ENCODE measurements at regions not wholly inside any gene's neighbourhood (a gene's known extent, or its start where the extent isn't known, plus 50 kb on each side); places are given as distances from the start of the nearest gene placed in this dataset.

DNA sequence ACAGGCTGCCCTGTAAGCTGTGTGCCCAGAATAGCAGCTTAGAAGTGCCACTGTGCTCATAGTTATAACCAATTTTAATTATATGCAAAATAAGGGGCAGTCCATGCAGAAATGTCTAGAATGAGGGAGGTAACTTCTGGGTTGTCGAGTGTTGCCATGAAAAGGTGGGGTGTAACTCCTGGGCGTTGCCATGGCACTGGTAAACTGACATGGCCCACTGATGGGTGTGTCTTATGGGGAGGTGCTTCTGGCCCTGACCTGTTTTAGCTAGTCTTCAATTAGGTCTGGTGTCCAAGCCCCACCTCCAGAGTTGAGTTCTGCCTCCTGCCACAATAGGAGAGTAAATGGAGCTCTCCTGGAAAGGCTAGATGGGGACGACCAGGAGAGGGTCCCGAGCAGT lies 120.6 kb downstream of the SALL1 start:
- H4K8ac ChIP-seq (ENCODE audit: extremely low read depth, insufficient read depth, low read length): no peak overlapping the region
- ChIA-PET CTCF (ENCODE audit: partially characterized antibody) (interaction anchor here (0.9 kb wide), 1 partner anchor 12 kb away, joined by 3 read pairs; no protein-coding TSS in a partner anchor), POLR2A (ENCODE audit: partially characterized antibody) (interaction anchor here (0.8 kb wide), 1 partner anchor 8 kb away, joined by 3 read pairs; no protein-coding TSS in a partner anchor)
- H3K14ac ChIP-seq (ENCODE audit: insufficient read length): no peak overlapping the region
- H3K36me3 ChIP-seq (ENCODE audit: control insufficient read depth in 2 of 4, insufficient read depth in 4 of 4, low read length in 3 of 4): no peaks in the 10 kb centered on the region
- H2AFZ ChIP-seq (ENCODE audit: low read length): no peak overlapping the region
- FAIRE-seq: no peak
- no peak for DNase-seq (ENCODE audit: low read depth in 1 of 2, low spot score in 2 of 2)
- no peak overlapping the region for H2BK5ac ChIP-seq (ENCODE audit: low read depth, low read length)
- 89% methylated on average over 4 of the region's 4 CpGs; no CpG with 5 or more reads in 1 of the 2 experiments for WGBS, 2 experiments (ENCODE audit: extremely low coverage in 1 of 2, insufficient coverage in 1 of 2, insufficient read length in 1 of 2, insufficient replicate concordance in 2 of 2, low coverage in 1 of 2, low lambda C conversion rate in 2 of 2, missing lambda C conversion rate in 1 of 2)
- no peak overlapping the region for H3K9ac ChIP-seq (replicated peaks in 1 of 4; ENCODE audit: extremely low read depth in 1 of 4, low read depth in 3 of 4, low read length in 3 of 4)
- no peak overlapping the region for H3K4me3 ChIP-seq (ENCODE audit: extremely low read depth in 1 of 4, insufficient read depth in 2 of 4, low read depth in 3 of 4, low read length in 4 of 4)
- no peak overlapping the region for H4K91ac ChIP-seq (replicated peaks; ENCODE audit: insufficient read length, low read length)
- no peaks in the 10 kb centered on the region for H3K79me2 ChIP-seq (ENCODE audit: control insufficient read depth in 1 of 2, insufficient read depth in 2 of 2, low read length in 2 of 2)
- TF ChIP-seq TAF1 (IDR thresholded peaks at IDR 0.05; ENCODE audit: low read depth, low read length) (no peak), KDM5A (IDR thresholded peaks at IDR 0.05; ENCODE audit: low read length) (no peak), EZH2 (IDR thresholded peaks at IDR 0.05; ENCODE audit: low read depth, low read length, severe bottlenecking) (no peak), POLR2A (IDR thresholded peaks at IDR 0.05; ENCODE audit: control extremely low read depth in 1 of 2, low read depth in 2 of 2, low read length in 2 of 2) (no peak)
- H3K18ac ChIP-seq (ENCODE audit: extremely low read depth, low read length): no peak overlapping the region
- no peak overlapping the region for H2BK120ac ChIP-seq (replicated peaks; ENCODE audit: low read depth, low read length)
- H3K27ac ChIP-seq (ENCODE audit: low read depth, low read length): no peak overlapping the region
- H3K4me2 ChIP-seq (ENCODE audit: insufficient read depth in 1 of 2, low read depth in 2 of 2, low read length in 2 of 2): no peak overlapping the region
- H3K79me1 ChIP-seq (ENCODE audit: low read depth, low read length): no peaks in the 10 kb centered on the region
- no peak overlapping the region for H3K23ac ChIP-seq (ENCODE audit: insufficient read length)
- H2BK20ac ChIP-seq (ENCODE audit: low read length): no peak overlapping the region
- peaks cover 0 to 6% (median 3%) of the 10 kb centered on the region in 4 experiments; a peak in 3 of 7 replicates for H3K4me1 ChIP-seq (replicated peaks in 1 of 4; ENCODE audit: control insufficient read depth in 3 of 4, insufficient read depth in 4 of 4, low read length in 3 of 4)
- no peaks in the 10 kb centered on the region for H3K9me3 ChIP-seq (ENCODE audit: insufficient read depth in 2 of 2, low read depth in 1 of 2, low read length in 1 of 2)
- H2AK5ac ChIP-seq (ENCODE audit: low read depth, low read length): no peak overlapping the region
- no peak overlapping the region for H3K4ac ChIP-seq (replicated peaks; ENCODE audit: insufficient read length, low read depth, low read length)
- H2BK15ac ChIP-seq (ENCODE audit: low read length): no peak overlapping the region
- H3K27me3 ChIP-seq (replicated peaks in 1 of 4; ENCODE audit: control insufficient read depth in 3 of 4, extremely low read depth in 1 of 4, insufficient read depth in 3 of 4, low read length in 3 of 4): no peaks in the 10 kb centered on the region
- no peak overlapping the region for H3K56ac ChIP-seq (replicated peaks; ENCODE audit: insufficient read length, low read depth, low read length)
- H2BK12ac ChIP-seq (ENCODE audit: low read depth, low read length): no peak overlapping the region
- H4K5ac ChIP-seq (ENCODE audit: insufficient read length, low read depth, low read length): no peak overlapping the region
- H4K20me1 ChIP-seq (replicated peaks in 1 of 2; ENCODE audit: control insufficient read depth in 1 of 2, insufficient read depth in 2 of 2, low read length in 2 of 2): no peaks in the 10 kb centered on the region
- H3K23me2 ChIP-seq (ENCODE audit: low read depth, low read length): no peaks in the 10 kb centered on the region
